HCT116 (cell line): ENCODE measurements at regions not wholly inside any gene's neighbourhood (a gene's known extent, or its start where the extent isn't known, plus 50 kb on each side); places are given as distances from the start of the nearest gene placed in this dataset.

Experiments
- ATAC-seq: fragments of 200-7000 bp; cut with Tn5 transposase; 2 replicates; pipeline ENCODE4 v1.9.1; 2020; ENCODE audit warnings: mild to moderate bottlenecking, moderate library complexity
- BruUV-seq: library from RNA; stranded (reverse); fragments of 400-500 nt; replicated peaks from 2 replicates; lab custom pipeline; 2021; lab: Mats Ljungman, UMichigan
- CTCF ChIA-PET: fragments of 300-600 bp; sonication (Branson Sonifier 250); formaldehyde crosslinking; loops from one replicate; lab custom pipeline; 2021; ENCODE audit warnings: antibody characterized with exemption; lab: Charles Lee
- POLR2A ChIA-PET: fragments of 300-600, 350-600 bp; sonication (Branson Sonifier 250); formaldehyde crosslinking; loops from one replicate; lab custom pipeline; 2021; ENCODE audit warnings: antibody characterized with exemption; lab: Charles Lee
- RAD21 ChIA-PET, 2 experiments: fragments of 300-600 bp; sonication (Branson Sonifier 250); formaldehyde crosslinking; loops; one replicate each; lab custom pipeline; 2023; ENCODE audit warnings: low total read pairs in 2 of 2; ENCODE audit not compliant: uncharacterized antibody in 2 of 2, unreplicated experiment in 2 of 2, low non-redundant PET in 1 of 2; lab: Charles Lee
- DNase-seq: peaks from one replicate; pipeline ENCODE4 v3.0.0-alpha.2; 2010; ENCODE audit warnings: low read depth, low spot score
- H2AFZ ChIP-seq: fragments of 200-600 bp; shearing (Covaris generic), sonication (generic); 2 replicates; pipeline ENCODE4 v1.6.1; 2017; ENCODE audit warnings: low read depth, mixed run types, mixed read lengths, antibody characterized with exemption, low read length; ENCODE audit not compliant: poor library complexity, severe bottlenecking
- H3K27ac ChIP-seq: 2 replicates; pipeline ENCODE4 v1.5.1; 2012; ENCODE audit warnings: low read depth, low read length
- H3K27me3 ChIP-seq: fragments of 200-600 bp; sonication (generic); 2 replicates; pipeline ENCODE4 v1.6.1; 2016; ENCODE audit warnings: mixed run types, low read length, mixed read lengths; ENCODE audit not compliant: insufficient read depth
- H3K36me3 ChIP-seq, 2 experiments: fragments of 200-500 bp in 1 of 2; fragments of 200-600 bp in 1 of 2; sonication (Bioruptor generic) in 1 of 2; sonication (generic) in 1 of 2; 2 replicates each; pipeline versions ENCODE4 v1.5.1 to v1.6.1; 2014 to 2016; ENCODE audit warnings: low read length in 2 of 2, inconsistent platforms in 1 of 2, mixed read lengths in 1 of 2, mixed run types in 1 of 2; ENCODE audit not compliant: insufficient read depth in 2 of 2, control insufficient read depth in 1 of 2
- H3K4me1 ChIP-seq, 2 experiments: fragments of 200-600 bp in 1 of 2; sonication (generic) in 1 of 2; 2 replicates each; pipeline versions ENCODE4 v1.5.1 to v1.6.1; 2012 to 2017; ENCODE audit warnings: low read length in 2 of 2, inconsistent platforms in 1 of 2, mild to moderate bottlenecking in 1 of 2, mixed read lengths in 1 of 2, mixed run types in 1 of 2, moderate library complexity in 1 of 2; ENCODE audit not compliant: insufficient read depth in 2 of 2, control insufficient read depth in 1 of 2
- H3K4me2 ChIP-seq: fragments of 200-600 bp; sonication (generic); 2 replicates; pipeline ENCODE4 v1.6.1; 2017; ENCODE audit warnings: mixed run types, low read length, mixed read lengths
- H3K4me3 ChIP-seq, 2 experiments: fragments of 200-600 bp in 1 of 2; sonication (generic) in 1 of 2; replicated peaks in 1 of 2; 2 replicates each; pipeline ENCODE4 v1.5.1; 2011 to 2016; ENCODE audit warnings: low read length in 2 of 2, control low read depth in 1 of 2, low read depth in 1 of 2, mild to moderate bottlenecking in 1 of 2, mixed read lengths in 1 of 2, mixed run types in 1 of 2
- H3K79me2 ChIP-seq: fragments of 200-600 bp; sonication (generic); 2 replicates; pipeline ENCODE4 v1.6.1; 2017; ENCODE audit warnings: mild to moderate bottlenecking, mixed run types, low read length, moderate library complexity, mixed read lengths; ENCODE audit not compliant: insufficient read depth
- H3K9ac ChIP-seq: fragments of 200-600 bp; sonication (generic); 2 replicates; pipeline ENCODE4 v1.6.1; 2016; ENCODE audit warnings: low read length, mixed read lengths
- H3K9me2 ChIP-seq: fragments of 200-600 bp; sonication (generic), shearing (Covaris generic); 2 replicates; pipeline ENCODE4 v1.6.1; 2017; ENCODE audit warnings: mixed run types, mild to moderate bottlenecking, moderate library complexity; ENCODE audit not compliant: insufficient read depth
- H3K9me3 ChIP-seq, 2 experiments: fragments of 200-500 bp in 1 of 2; fragments of 200-600 bp in 1 of 2; sonication (Bioruptor generic) in 1 of 2; sonication (generic) in 1 of 2; 2 replicates each; pipeline ENCODE4 v1.6.1; 2014 to 2017; ENCODE audit warnings: low read length in 2 of 2, mixed read lengths in 2 of 2, inconsistent platforms in 1 of 2, low read depth in 1 of 2, mild to moderate bottlenecking in 1 of 2, mixed run types in 1 of 2, moderate library complexity in 1 of 2; ENCODE audit not compliant: control insufficient read depth in 1 of 2, insufficient read depth in 1 of 2
- H4K20me1 ChIP-seq: fragments of 200-600 bp; sonication (generic), shearing (Covaris generic); 2 replicates; pipeline ENCODE4 v1.6.1; 2017; ENCODE audit warnings: mixed run types, mild to moderate bottlenecking, moderate library complexity; ENCODE audit not compliant: insufficient read depth
- CEBPB ChIP-seq: IDR thresholded peaks from 2 replicates; pipeline ENCODE4 v1.6.1; 2012; ENCODE audit warnings: low read depth
- POLR2A ChIP-seq: IDR thresholded peaks from 2 replicates; pipeline ENCODE4 v1.7.0; 2011; ENCODE audit warnings: borderline replicate concordance; ENCODE audit not compliant: insufficient read depth, insufficient read length; ENCODE audit errors: extremely low read depth
- RAD21 ChIP-seq: IDR thresholded peaks from 2 replicates; pipeline ENCODE4 v1.6.1; 2012; ENCODE audit warnings: low read depth, mild to moderate bottlenecking
- SIN3A ChIP-seq: IDR thresholded peaks from 2 replicates; pipeline ENCODE4 v1.6.1; 2012; ENCODE audit warnings: low read depth
- SP1 ChIP-seq: IDR thresholded peaks from 2 replicates; pipeline ENCODE4 v1.6.1; 2012; ENCODE audit warnings: low read depth
- intact Hi-C: fragments of 100-400 bp; cut with micrococcal nuclease; formaldehyde crosslinking; loops from 2 replicates; pipeline ENCODE4 v1.10.0; 2022
- TF ChIP-seq, protein P1 (sequence below): IDR thresholded peaks from 2 replicates; pipeline ENCODE4 v1.6.1; 2012; ENCODE audit warnings: low read depth
- TF ChIP-seq, protein P2 (sequence below): IDR thresholded peaks from 2 replicates; pipeline ENCODE4 v1.6.1; 2012

GRCh38 chr14:24690492-24690891, 56.5 kb upstream of the GZMB start:
- H2AFZ ChIP-seq, result no peak overlapping the region
- BruUV-seq, result no TSS peak

GRCh38 chr14:24688030-24688658, 54.2 kb upstream of the GZMB start:
- H3K36me3 ChIP-seq, result no peaks in the 10 kb centered on the region
- ATAC-seq (no peak), DNase-seq (no peak)
- POLR2A ChIA-PET, result no interaction called here
- no peaks in the 10 kb centered on the region for H3K9me3 ChIP-seq
- no peaks in the 10 kb centered on the region for H3K9me2 ChIP-seq
- H3K4me2 ChIP-seq, result no peak overlapping the region
- intact Hi-C loops, result no loop called here
- RAD21 ChIA-PET, result no interaction called here
- H3K9ac ChIP-seq, result no peak overlapping the region
- TF ChIP-seq, protein P1, sequence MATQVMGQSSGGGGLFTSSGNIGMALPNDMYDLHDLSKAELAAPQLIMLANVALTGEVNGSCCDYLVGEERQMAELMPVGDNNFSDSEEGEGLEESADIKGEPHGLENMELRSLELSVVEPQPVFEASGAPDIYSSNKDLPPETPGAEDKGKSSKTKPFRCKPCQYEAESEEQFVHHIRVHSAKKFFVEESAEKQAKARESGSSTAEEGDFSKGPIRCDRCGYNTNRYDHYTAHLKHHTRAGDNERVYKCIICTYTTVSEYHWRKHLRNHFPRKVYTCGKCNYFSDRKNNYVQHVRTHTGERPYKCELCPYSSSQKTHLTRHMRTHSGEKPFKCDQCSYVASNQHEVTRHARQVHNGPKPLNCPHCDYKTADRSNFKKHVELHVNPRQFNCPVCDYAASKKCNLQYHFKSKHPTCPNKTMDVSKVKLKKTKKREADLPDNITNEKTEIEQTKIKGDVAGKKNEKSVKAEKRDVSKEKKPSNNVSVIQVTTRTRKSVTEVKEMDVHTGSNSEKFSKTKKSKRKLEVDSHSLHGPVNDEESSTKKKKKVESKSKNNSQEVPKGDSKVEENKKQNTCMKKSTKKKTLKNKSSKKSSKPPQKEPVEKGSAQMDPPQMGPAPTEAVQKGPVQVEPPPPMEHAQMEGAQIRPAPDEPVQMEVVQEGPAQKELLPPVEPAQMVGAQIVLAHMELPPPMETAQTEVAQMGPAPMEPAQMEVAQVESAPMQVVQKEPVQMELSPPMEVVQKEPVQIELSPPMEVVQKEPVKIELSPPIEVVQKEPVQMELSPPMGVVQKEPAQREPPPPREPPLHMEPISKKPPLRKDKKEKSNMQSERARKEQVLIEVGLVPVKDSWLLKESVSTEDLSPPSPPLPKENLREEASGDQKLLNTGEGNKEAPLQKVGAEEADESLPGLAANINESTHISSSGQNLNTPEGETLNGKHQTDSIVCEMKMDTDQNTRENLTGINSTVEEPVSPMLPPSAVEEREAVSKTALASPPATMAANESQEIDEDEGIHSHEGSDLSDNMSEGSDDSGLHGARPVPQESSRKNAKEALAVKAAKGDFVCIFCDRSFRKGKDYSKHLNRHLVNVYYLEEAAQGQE, result no peak
- no peak for TF ChIP-seq CEBPB
- TF ChIP-seq SP1, result no peak
- TF ChIP-seq, protein P2, sequence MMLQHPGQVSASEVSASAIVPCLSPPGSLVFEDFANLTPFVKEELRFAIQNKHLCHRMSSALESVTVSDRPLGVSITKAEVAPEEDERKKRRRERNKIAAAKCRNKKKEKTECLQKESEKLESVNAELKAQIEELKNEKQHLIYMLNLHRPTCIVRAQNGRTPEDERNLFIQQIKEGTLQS, result no peak
- TF ChIP-seq RAD21, result no peak
- TF ChIP-seq SIN3A, result no peak
- no peaks in the 10 kb centered on the region for H3K79me2 ChIP-seq
- no peaks in the 10 kb centered on the region for H3K4me1 ChIP-seq
- no TSS peak for BruUV-seq
- H3K4me3 ChIP-seq, result no peak overlapping the region
- H2AFZ ChIP-seq, result no peak overlapping the region
- H3K27me3 ChIP-seq, result no peaks in the 10 kb centered on the region
- CTCF ChIA-PET, result no interaction called here
- no peaks in the 10 kb centered on the region for H4K20me1 ChIP-seq
- no peak overlapping the region for H3K27ac ChIP-seq

More at GRCh38 chr14:24690492-24690891, 56.5 kb upstream of the GZMB start:
- H3K9ac ChIP-seq, result no peak overlapping the region
- no peak overlapping the region for H3K27ac ChIP-seq
- TF ChIP-seq SP1 (no peak), POLR2A (no peak)
- no peaks in the 10 kb centered on the region for H3K79me2 ChIP-seq
- ChIA-PET CTCF (no interaction called here), RAD21 (no interaction called here), POLR2A (no interaction called here)
- no peaks in the 10 kb centered on the region for H3K36me3 ChIP-seq
- no peaks in the 10 kb centered on the region for H3K9me2 ChIP-seq
- H3K9me3 ChIP-seq, result no peaks in the 10 kb centered on the region
- H4K20me1 ChIP-seq, result no peaks in the 10 kb centered on the region
- ATAC-seq, result no peak; the same call in 1 of the 2 replicates
- DNase-seq, result no peak
- no peaks in the 10 kb centered on the region for H3K27me3 ChIP-seq
- H3K4me1 ChIP-seq, result no peaks in the 10 kb centered on the region
- H3K4me2 ChIP-seq, result no peak overlapping the region
- no peak overlapping the region for H3K4me3 ChIP-seq
- intact Hi-C loops, result no loop called here
